ENCODE measurements at regions not wholly inside any gene's neighbourhood (a gene's known extent, or its start where the extent isn't known, plus 50 kb on each side); places are given as distances from the start of the nearest gene placed in this dataset.

DNA sequence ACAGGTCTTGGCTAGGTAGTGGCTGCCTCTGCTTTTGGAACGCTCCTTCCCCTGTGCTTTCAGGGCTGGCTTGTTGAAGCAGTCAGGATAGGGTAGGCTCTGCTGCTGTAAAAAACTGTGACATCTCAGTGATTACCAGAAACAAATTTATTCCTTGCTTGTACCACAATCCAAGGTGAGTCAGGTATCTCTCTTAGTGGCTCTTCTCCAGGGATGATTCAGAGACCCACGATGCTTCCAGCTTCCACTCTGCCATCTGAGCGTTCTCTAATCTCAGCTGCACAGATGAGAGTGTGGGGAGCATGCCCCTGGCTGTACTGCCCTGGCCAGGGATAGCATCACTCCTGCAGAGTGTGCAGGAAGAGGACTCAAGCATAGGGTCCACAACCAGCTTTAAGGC is 174.9 kb downstream of the VAPA start:
- intact Hi-C loops (cut with DNase I), result no loop called here
- H3K9me3 ChIP-seq, result no peaks in the 10 kb centered on the region
- no peak for DNase-seq
- TF ChIP-seq EP300 (IDR thresholded peaks at IDR 0.05), result no peak
- TF ChIP-seq, protein P1, sequence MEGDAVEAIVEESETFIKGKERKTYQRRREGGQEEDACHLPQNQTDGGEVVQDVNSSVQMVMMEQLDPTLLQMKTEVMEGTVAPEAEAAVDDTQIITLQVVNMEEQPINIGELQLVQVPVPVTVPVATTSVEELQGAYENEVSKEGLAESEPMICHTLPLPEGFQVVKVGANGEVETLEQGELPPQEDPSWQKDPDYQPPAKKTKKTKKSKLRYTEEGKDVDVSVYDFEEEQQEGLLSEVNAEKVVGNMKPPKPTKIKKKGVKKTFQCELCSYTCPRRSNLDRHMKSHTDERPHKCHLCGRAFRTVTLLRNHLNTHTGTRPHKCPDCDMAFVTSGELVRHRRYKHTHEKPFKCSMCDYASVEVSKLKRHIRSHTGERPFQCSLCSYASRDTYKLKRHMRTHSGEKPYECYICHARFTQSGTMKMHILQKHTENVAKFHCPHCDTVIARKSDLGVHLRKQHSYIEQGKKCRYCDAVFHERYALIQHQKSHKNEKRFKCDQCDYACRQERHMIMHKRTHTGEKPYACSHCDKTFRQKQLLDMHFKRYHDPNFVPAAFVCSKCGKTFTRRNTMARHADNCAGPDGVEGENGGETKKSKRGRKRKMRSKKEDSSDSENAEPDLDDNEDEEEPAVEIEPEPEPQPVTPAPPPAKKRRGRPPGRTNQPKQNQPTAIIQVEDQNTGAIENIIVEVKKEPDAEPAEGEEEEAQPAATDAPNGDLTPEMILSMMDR (IDR thresholded peaks at IDR 0.05), result no peak
- TF ChIP-seq POLR2A (IDR thresholded peaks at IDR 0.05), result no peak
- 80 to 93% (median 86%) methylated on average over 3 of the region's 3 CpGs for WGBS, 3 donors
- H3K4me1 ChIP-seq (ENCODE audit: insufficient read depth), result no peaks in the 10 kb centered on the region
- no peaks in the 10 kb centered on the region for H3K36me3 ChIP-seq
- no peaks in the 10 kb centered on the region for H3K27me3 ChIP-seq
- H3K27ac ChIP-seq, result no peak overlapping the region
- no peak overlapping the region for H3K4me3 ChIP-seq

DNA sequence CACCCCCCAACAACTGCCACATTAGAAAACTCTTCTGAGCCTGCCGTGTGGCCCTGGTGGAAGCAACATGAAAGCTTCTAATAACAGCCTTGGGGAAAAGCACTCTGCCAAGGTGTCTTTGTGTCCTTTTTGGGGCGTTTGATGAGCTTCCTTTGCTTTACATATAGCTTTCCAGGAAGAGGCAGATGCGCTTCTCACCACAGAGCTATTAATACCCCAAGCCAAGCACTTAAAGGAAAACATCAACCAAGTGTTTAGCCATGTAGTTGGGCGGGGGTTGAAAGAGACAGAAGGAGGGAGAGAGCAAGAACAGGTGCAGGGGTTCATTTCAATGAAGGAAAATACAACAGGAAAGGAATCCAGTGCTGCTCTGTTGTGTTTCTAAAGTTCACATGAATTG is 176.1 kb downstream of the VAPA start:
- WGBS, 3 donors, result 81 to 90% (median 83%) methylated on average over 4 of the region's 4 CpGs
- H3K4me3 ChIP-seq, result no peak overlapping the region

DNA sequence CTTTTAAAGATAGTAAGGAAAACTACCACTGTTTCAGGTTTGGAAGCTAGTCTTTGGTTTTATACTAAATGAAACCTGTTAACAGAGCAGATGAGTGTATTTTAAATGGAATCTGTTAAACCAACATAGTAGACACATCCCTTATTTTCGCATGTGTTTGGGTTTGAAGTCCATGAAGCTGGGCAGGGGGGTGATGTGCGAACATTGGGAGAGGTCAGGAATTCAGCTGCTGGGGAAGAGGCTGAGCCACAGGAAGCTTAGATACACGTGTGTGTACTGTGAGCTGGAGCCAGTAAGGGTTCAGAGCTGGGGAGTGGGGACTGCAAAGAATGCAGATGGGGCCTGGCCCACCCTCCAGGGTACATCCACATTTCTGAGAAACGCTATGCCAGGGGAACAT is 176.9 kb downstream of the VAPA start:
- WGBS, 3 donors, result 77 to 85% (median 80%) methylated on average over 4 of the region's 4 CpGs
- Histone ChIP-seq H3K36me3 (no peaks in the 10 kb centered on the region), H3K27ac (no peak overlapping the region), H3K4me1 (ENCODE audit: insufficient read depth) (no peaks in the 10 kb centered on the region), H3K9me3 (no peaks in the 10 kb centered on the region), H3K27me3 (no peaks in the 10 kb centered on the region), H3K4me3 (no peak overlapping the region)
- TF ChIP-seq EP300 (IDR thresholded peaks at IDR 0.05) (no peak), POLR2A (IDR thresholded peaks at IDR 0.05) (no peak)
- TF ChIP-seq, protein P1 (IDR thresholded peaks at IDR 0.05), result no peak
- no peak for DNase-seq
- intact Hi-C loops (cut with DNase I), result no loop called here

More for the DNA sequence above, 176.1 kb downstream of the VAPA start:
- no peak for DNase-seq
- Histone ChIP-seq H3K9me3 (no peaks in the 10 kb centered on the region), H3K4me1 (ENCODE audit: insufficient read depth) (no peaks in the 10 kb centered on the region), H3K27me3 (no peaks in the 10 kb centered on the region), H3K36me3 (no peaks in the 10 kb centered on the region), H3K27ac (no peak overlapping the region)
- intact Hi-C loops (cut with DNase I), result no loop called here
- TF ChIP-seq POLR2A (IDR thresholded peaks at IDR 0.05) (no peak), EP300 (IDR thresholded peaks at IDR 0.05) (no peak)
- TF ChIP-seq, protein P1 (IDR thresholded peaks at IDR 0.05), result no peak

DNA sequence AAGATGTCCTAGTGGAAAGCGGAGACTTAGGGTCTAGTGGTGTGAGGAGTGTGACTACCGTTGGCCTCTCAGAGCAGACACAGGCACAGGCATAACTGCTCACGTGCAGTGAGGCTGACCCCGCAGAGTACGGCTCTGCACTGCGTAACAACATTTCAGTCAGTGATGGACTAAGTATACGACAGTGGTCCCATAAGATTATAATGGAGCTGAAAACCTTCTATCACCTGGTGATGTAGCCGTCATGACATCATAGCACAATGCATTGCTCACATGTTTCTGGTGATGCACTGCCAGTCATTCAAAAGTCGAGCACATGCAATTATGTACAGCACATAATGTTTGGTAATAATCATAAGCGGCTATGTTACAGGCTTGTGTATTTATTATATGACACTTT is 179.6 kb downstream of the VAPA start:
- no peak for DNase-seq
- Histone ChIP-seq H3K27ac (no peak overlapping the region), H3K4me1 (ENCODE audit: insufficient read depth) (no peaks in the 10 kb centered on the region), H3K9me3 (no peaks in the 10 kb centered on the region), H3K27me3 (no peaks in the 10 kb centered on the region), H3K4me3 (no peak overlapping the region), H3K36me3 (no peaks in the 10 kb centered on the region)
- 94 to 96% (median 95%) methylated on average over 10 of the region's 10 CpGs for WGBS, 3 donors
- TF ChIP-seq POLR2A (IDR thresholded peaks at IDR 0.05) (no peak), EP300 (IDR thresholded peaks at IDR 0.05) (no peak)
- TF ChIP-seq, protein P1 (IDR thresholded peaks at IDR 0.05), result no peak
- intact Hi-C loops (cut with DNase I), result no loop called here

DNA sequence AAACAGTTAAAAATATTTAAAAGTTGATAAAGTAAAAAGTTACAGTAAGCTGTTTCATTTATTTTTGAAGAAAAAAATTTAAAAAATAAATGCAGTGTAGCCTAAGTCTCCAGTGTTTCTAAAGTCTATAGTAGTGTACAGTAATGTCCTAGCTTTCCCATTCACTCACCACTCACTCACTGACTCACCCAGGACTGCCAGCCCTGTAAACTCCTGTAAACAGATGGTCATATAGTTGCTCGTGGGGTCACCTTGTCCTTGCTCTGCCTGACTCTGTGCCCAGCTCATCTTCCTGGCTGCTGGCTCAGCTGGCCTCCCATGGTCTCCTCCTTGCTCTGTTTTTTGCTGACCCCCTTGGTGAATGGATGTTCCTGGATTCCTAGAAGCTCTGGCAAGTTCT is 180.3 kb downstream of the VAPA start:
- Histone ChIP-seq H3K36me3 (no peaks in the 10 kb centered on the region), H3K9me3 (no peaks in the 10 kb centered on the region), H3K27ac (no peak overlapping the region), H3K4me3 (no peak overlapping the region), H3K4me1 (ENCODE audit: insufficient read depth) (no peaks in the 10 kb centered on the region), H3K27me3 (no peaks in the 10 kb centered on the region)
- intact Hi-C loops (cut with DNase I), result no loop called here
- no peak for DNase-seq
- TF ChIP-seq POLR2A (IDR thresholded peaks at IDR 0.05), result no peak
- TF ChIP-seq, protein P1 (IDR thresholded peaks at IDR 0.05), result no peak
- TF ChIP-seq EP300 (IDR thresholded peaks at IDR 0.05), result no peak
- 17 to 27% (median 23%) methylated on average over 1 of the region's 1 CpG for WGBS, 3 donors

Data from ovary (tissue), 7 donors.